IMR-90 (cell line): ENCODE measurements at regions not wholly inside any gene's neighbourhood (a gene's known extent, or its start where the extent isn't known, plus 50 kb on each side); places are given as distances from the start of the nearest gene placed in this dataset.

ENCODE experiments used
- ATAC-seq: fragments of 200-7000 bp; cut with Tn5 transposase; 2 replicates; pipeline ENCODE4 v1.9.1; 2020; ENCODE audit warnings: low read depth, mild to moderate bottlenecking, moderate library complexity
- BruUV-seq: library from RNA; stranded (reverse); fragments of 400-500 nt; replicated peaks from 2 replicates; lab custom pipeline; 2021; lab: Mats Ljungman, UMichigan
- CTCF ChIA-PET: fragments of 300-600 bp; formaldehyde crosslinking; extraction: SDS; loops from one replicate; lab custom pipeline; 2021; ENCODE audit warnings: antibody characterized with exemption; lab: Yijun Ruan, JAX
- POLR2A ChIA-PET: fragments of 300-600 bp; sonication (Branson Sonifier 250); formaldehyde crosslinking; loops from one replicate; lab custom pipeline; 2022; ENCODE audit warnings: antibody characterized with exemption; ENCODE audit not compliant: unreplicated experiment; lab: Charles Lee
- DNase-seq: peaks from one replicate; pipeline ENCODE4 v3.0.0; 2013
- H2AFZ ChIP-seq: replicated peaks from 2 replicates; pipeline ENCODE3; 2013; ENCODE audit warnings: low read length, mild to moderate bottlenecking; ENCODE audit not compliant: poor library complexity
- H2AK5ac ChIP-seq: 2 replicates; pipeline ENCODE4 v1.6.1; 2013; ENCODE audit warnings: low read depth, low read length, inconsistent platforms
- H2AK9ac ChIP-seq: replicated peaks from 2 replicates; pipeline ENCODE3; 2013; ENCODE audit warnings: mild to moderate bottlenecking, low read depth, low read length, moderate library complexity; ENCODE audit not compliant: poor library complexity
- H2BK120ac ChIP-seq: 2 replicates; pipeline ENCODE4 v1.6.1; 2013; ENCODE audit warnings: low read depth, low read length, inconsistent platforms
- H2BK15ac ChIP-seq: 3 replicates; pipeline ENCODE4 v1.6.1; 2013; ENCODE audit warnings: low read depth, low read length, inconsistent platforms
- H2BK20ac ChIP-seq: 2 replicates; pipeline ENCODE4 v1.6.1; 2013; ENCODE audit warnings: low read depth, mild to moderate bottlenecking, inconsistent platforms, low read length, moderate library complexity
- H2BK5ac ChIP-seq: 2 replicates; pipeline ENCODE4 v1.6.1; 2013; ENCODE audit warnings: mild to moderate bottlenecking, low read depth, low read length, inconsistent platforms; ENCODE audit not compliant: poor library complexity, severe bottlenecking
- H3K14ac ChIP-seq: replicated peaks from 2 replicates; pipeline ENCODE4 v1.6.1; 2013; ENCODE audit warnings: low read depth, low read length, inconsistent platforms
- H3K18ac ChIP-seq: 2 replicates; pipeline ENCODE4 v1.6.1; 2013; ENCODE audit warnings: low read depth, low read length, control low read depth
- H3K23ac ChIP-seq: 2 replicates; pipeline ENCODE4 v1.6.1; 2013; ENCODE audit warnings: low read depth, low read length, inconsistent platforms
- H3K27ac ChIP-seq: 2 replicates; pipeline ENCODE4 v1.5.1; 2013; ENCODE audit warnings: mild to moderate bottlenecking, control low read depth, low read length; ENCODE audit not compliant: insufficient read depth
- H3K27me3 ChIP-seq: 2 replicates; pipeline ENCODE4 v1.6.1; 2013; ENCODE audit warnings: low read length; ENCODE audit not compliant: control insufficient read depth, insufficient read depth
- H3K36me3 ChIP-seq: 2 replicates; pipeline ENCODE4 v1.6.1; 2013; ENCODE audit warnings: low read length, mixed read lengths; ENCODE audit not compliant: control insufficient read depth, insufficient read depth
- H3K4ac ChIP-seq: 2 replicates; pipeline ENCODE4 v1.6.1; 2013; ENCODE audit warnings: low read depth, low read length, inconsistent platforms
- H3K4me1 ChIP-seq: 2 replicates; pipeline ENCODE4 v1.6.1; 2013; ENCODE audit warnings: low read length, mixed read lengths; ENCODE audit not compliant: control insufficient read depth, insufficient read depth
- H3K4me2 ChIP-seq: 2 replicates; pipeline ENCODE4 v1.6.1; 2013; ENCODE audit warnings: low read depth, mild to moderate bottlenecking, control low read depth, low read length, moderate library complexity
- H3K4me3 ChIP-seq: 2 replicates; pipeline ENCODE4 v1.5.1; 2013; ENCODE audit warnings: low read depth, mild to moderate bottlenecking, control low read depth, low read length, moderate library complexity; ENCODE audit not compliant: insufficient read depth
- H3K56ac ChIP-seq: 2 replicates; pipeline ENCODE4 v1.6.1; 2013; ENCODE audit warnings: low read length, inconsistent platforms; ENCODE audit not compliant: insufficient read depth; ENCODE audit errors: extremely low read depth
- H3K79me1 ChIP-seq, 2 experiments: 2 replicates each; pipeline ENCODE4 v1.6.1; 2013; ENCODE audit warnings: low read length in 2 of 2, inconsistent platforms in 1 of 2, low read depth in 1 of 2
- H3K9ac ChIP-seq: 2 replicates; pipeline ENCODE4 v1.6.1; 2013; ENCODE audit warnings: low read depth, low read length, control low read depth
- H3K9me1 ChIP-seq: 2 replicates; pipeline ENCODE4 v1.6.1; 2013; ENCODE audit warnings: low read length, inconsistent platforms; ENCODE audit not compliant: insufficient read depth
- H3K9me3 ChIP-seq: 2 replicates; pipeline ENCODE4 v1.6.1; 2013; ENCODE audit warnings: low read length; ENCODE audit not compliant: control insufficient read depth, insufficient read depth
- H4K20me1 ChIP-seq: 2 replicates; pipeline ENCODE4 v1.6.1; 2013; ENCODE audit warnings: low read length, inconsistent platforms; ENCODE audit not compliant: insufficient read depth
- H4K5ac ChIP-seq: 2 replicates; pipeline ENCODE4 v1.6.1; 2013; ENCODE audit warnings: mild to moderate bottlenecking, low read depth, low read length, control low read depth
- H4K8ac ChIP-seq, 2 experiments: 2 replicates each; pipeline ENCODE4 v1.6.1; 2013; ENCODE audit warnings: low read depth in 2 of 2, low read length in 2 of 2, control low read depth in 1 of 2, inconsistent platforms in 1 of 2
- H4K91ac ChIP-seq: 2 replicates; pipeline ENCODE4 v1.6.1; 2013; ENCODE audit warnings: low read depth, low read length, inconsistent platforms; ENCODE audit not compliant: insufficient read depth
- CHD1 ChIP-seq: IDR thresholded peaks from 2 replicates; pipeline ENCODE4 v1.6.1; 2012; ENCODE audit warnings: low read depth, low read length, improper control_type of control experiment
- FOS ChIP-seq: fragments of 150-350 bp; IDR thresholded peaks from 2 replicates; pipeline ENCODE4 v1.6.1; 2016; ENCODE audit warnings: low read depth, low read length
- MAFK ChIP-seq: IDR thresholded peaks from 2 replicates; pipeline ENCODE4 v1.6.1; 2012; ENCODE audit warnings: low read depth, low read length, improper control_type of control experiment
- RAD21 ChIP-seq: IDR thresholded peaks from 2 replicates; pipeline ENCODE4 v1.6.1; 2012; ENCODE audit warnings: low read length, improper control_type of control experiment
- RCOR1 ChIP-seq: IDR thresholded peaks from 2 replicates; pipeline ENCODE4 v1.6.1; 2012; ENCODE audit warnings: mild to moderate bottlenecking, low read length, improper control_type of control experiment; ENCODE audit not compliant: insufficient replicate concordance
- USF2 ChIP-seq: fragments of 150-350 bp; IDR thresholded peaks from 2 replicates; pipeline ENCODE4 v1.6.1; 2017; ENCODE audit warnings: mild to moderate bottlenecking, antibody characterized with exemption, low read length, low read depth
- dilution Hi-C: fragments of 300-500 bp; cut with HindIII; formaldehyde crosslinking; loops from one replicate; pipeline ENCODE4 v1.14.3; 2018; ENCODE audit warnings: low sequenced_read_pairs; ENCODE audit not compliant: unreplicated experiment
- in situ Hi-C: fragments of 300-500 bp; cut with MboI; formaldehyde crosslinking; loops from 3 replicates; pipeline ENCODE4 v1.14.3; 2019; ENCODE audit warnings: low sequenced_read_pairs, inconsistent platforms, mixed read lengths
- intact Hi-C: fragments of 100-400 bp; cut with micrococcal nuclease; formaldehyde crosslinking; loops from 2 replicates; pipeline ENCODE4 v1.10.0; 2022
- TF ChIP-seq, protein P1 (sequence below): conservative IDR thresholded peaks from 2 replicates; pipeline ENCODE4 v1.5.1; 2012; ENCODE audit warnings: mild to moderate bottlenecking, low read depth, low read length, improper control_type of control experiment

DNA sequence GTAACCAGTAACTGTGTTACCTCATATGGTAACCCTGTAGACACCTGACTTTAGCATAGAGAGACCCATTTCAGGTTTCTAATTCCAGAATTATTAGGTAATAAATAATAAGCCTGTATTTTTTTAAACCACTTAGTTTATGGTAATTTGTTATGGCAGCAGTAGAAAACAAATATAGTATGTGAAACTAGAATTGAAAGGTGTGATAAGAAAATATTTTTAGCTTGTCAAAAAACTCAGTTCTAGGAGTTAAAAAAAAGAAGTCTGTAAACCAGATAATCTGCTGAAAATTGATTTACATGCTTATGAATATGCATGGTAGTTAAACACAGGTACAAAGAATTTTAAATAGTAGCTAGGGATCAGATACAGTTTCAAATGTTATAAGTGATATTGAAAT, 695.0 kb upstream of the GJE1 start:
- Histone ChIP-seq H3K79me1 (no peaks in the 10 kb centered on the region), H3K27ac (no peak overlapping the region), H3K4me1 (no peaks in the 10 kb centered on the region), H4K91ac (no peak overlapping the region), H3K36me3 (no peaks in the 10 kb centered on the region), H2BK20ac (no peak overlapping the region), H2AK5ac (no peak overlapping the region), H4K8ac (no peak overlapping the region), H3K4me2 (no peak overlapping the region), H2BK5ac (no peak overlapping the region), H2BK15ac (no peak overlapping the region), H2AK9ac (no peak overlapping the region), H4K20me1 (no peaks in the 10 kb centered on the region), H3K14ac (no peak overlapping the region), H3K9ac (no peak overlapping the region), H2BK120ac (no peak overlapping the region), H4K5ac (no peak overlapping the region), H3K56ac (no peak overlapping the region), H3K4me3 (no peak overlapping the region), H3K23ac (no peak overlapping the region), H3K9me1 (no peaks in the 10 kb centered on the region), H3K9me3 (no peaks in the 10 kb centered on the region), H3K4ac (no peak overlapping the region), H2AFZ (no peak overlapping the region), H3K27me3 (no peaks in the 10 kb centered on the region), H3K18ac (no peak overlapping the region)
- no peak for ATAC-seq
- CTCF ChIA-PET = interaction anchor here (0.7 kb wide), 1 partner anchor 174 kb away, joined by 5 read pairs; no protein-coding TSS in a partner anchor
- TF ChIP-seq, protein P1, sequence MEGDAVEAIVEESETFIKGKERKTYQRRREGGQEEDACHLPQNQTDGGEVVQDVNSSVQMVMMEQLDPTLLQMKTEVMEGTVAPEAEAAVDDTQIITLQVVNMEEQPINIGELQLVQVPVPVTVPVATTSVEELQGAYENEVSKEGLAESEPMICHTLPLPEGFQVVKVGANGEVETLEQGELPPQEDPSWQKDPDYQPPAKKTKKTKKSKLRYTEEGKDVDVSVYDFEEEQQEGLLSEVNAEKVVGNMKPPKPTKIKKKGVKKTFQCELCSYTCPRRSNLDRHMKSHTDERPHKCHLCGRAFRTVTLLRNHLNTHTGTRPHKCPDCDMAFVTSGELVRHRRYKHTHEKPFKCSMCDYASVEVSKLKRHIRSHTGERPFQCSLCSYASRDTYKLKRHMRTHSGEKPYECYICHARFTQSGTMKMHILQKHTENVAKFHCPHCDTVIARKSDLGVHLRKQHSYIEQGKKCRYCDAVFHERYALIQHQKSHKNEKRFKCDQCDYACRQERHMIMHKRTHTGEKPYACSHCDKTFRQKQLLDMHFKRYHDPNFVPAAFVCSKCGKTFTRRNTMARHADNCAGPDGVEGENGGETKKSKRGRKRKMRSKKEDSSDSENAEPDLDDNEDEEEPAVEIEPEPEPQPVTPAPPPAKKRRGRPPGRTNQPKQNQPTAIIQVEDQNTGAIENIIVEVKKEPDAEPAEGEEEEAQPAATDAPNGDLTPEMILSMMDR = no peak
- no peak for TF ChIP-seq RAD21
- TF ChIP-seq CHD1 = no peak
- no peak for TF ChIP-seq RCOR1
- TF ChIP-seq MAFK = no peak
- TF ChIP-seq USF2 = no peak
- no peak for TF ChIP-seq FOS
- BruUV-seq = no TSS peak
- in situ Hi-C loops = no loop called here
- dilution Hi-C loops = no loop called here
- DNase-seq = no peak
- intact Hi-C loops = no loop called here
- POLR2A ChIA-PET = no interaction called here
